NK-92 treated with Interleukin-12 subunit alpha and Interleukin-12 subunit beta, amount 100 ng/mL, for 24 hours (cell line): ENCODE measurements at regions not wholly inside any gene's neighbourhood (a gene's known extent, or its start where the extent isn't known, plus 50 kb on each side); places are given as distances from the start of the nearest gene placed in this dataset.

Experiments used
- DNase-seq: peaks from one replicate; lab custom pipeline; 2025; lab: John Stamatoyannopoulos, UW

DNA sequence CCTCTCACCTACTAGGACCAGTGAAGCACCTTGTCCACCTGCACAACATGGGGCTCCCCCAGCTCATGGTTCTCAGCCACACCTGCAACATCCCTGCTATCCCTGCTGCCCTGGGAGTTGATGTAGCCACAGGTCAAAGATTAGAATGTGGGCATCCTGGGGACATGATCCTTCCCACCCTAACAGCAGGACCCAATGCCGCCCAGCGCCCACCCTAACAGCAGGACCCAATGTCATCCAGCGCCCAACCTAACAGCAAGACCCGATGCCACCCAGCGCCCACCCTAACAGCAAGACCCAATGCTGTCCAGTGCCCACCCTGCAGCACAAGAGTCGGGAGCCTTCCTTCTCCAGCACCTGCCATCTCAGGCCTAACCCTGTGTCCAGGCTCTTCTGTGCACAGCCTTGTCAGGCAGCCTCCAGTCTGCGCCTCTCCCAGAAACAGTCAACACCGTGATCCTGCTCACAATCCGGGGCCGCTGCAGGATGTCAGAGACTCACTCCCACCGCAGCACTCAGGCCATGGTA is 237.3 kb upstream of the SALL3 start:
- no peak for DNase-seq

DNA sequence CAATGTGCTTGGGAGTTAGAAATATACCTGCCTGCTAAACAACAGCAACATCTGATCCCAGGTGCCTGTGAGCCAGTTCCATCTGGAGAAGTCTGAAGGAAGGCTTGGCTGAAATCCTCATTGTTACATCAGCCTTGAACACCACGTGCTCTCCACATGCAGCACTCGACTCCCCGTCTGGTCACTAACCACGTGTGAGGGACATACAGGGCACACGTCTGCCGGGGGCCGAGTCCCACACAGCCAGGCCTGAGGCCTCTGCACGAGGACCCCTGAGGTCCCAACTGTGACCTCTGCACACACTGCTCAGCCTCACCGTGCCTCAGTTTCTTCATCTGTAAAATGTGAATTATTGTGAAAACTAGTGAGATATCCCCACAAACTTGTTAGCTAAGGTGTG is 236.5 kb upstream of the SALL3 start:
- DNase-seq: no peak

GRCh38 chr18:78751664-78752063 is 228.0 kb upstream of the SALL3 start:
- no peak for DNase-seq

- DNase-seq: no peak
Observed at GRCh38 chr18:78753240-78753639, 226.4 kb upstream of the SALL3 start.

GRCh38 chr18:78754311-78755043 is 225.1 kb upstream of the SALL3 start:
- no peak for DNase-seq

DNA sequence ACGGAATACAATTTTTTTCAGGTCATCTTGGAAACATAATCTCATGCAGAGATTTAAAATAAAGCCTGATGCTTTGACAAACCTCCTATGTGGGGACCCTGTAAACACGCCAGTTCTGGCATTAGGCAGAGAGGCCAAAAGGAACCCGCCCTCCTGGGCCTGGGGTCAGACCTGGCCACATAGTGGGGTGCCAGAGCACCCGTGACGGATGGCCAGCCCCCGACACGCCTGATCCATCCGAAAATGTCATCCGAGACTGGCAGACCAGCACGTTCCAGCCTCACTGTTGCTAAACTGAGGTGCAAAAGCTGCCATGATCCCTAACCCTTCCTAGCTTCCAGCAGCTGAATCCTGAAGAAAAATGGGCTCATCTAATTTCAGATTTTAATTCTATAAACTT is 222.6 kb upstream of the SALL3 start:
- no peak for DNase-seq

DNA sequence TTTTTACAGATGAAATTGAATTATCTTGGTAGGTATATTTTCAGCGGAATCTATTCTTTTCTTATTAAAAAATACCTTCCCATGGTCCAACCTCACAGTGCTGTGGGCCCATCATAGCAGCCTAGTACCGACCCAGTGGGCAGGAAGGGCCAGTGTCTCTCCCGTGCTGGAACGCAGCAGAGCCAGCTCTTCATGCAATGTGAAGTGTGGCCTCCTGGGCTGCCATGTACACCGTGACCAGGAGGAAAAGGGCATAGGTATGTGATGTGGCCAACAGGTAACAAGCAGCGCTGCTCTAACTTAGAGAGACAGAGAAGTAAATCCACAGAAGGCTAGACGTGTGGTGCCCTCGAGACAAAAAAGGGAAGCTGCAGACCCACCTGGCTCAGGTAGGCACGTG is 221.1 kb upstream of the SALL3 start:
- DNase-seq: no peak

GRCh38 chr18:78762753-78763152 is 216.9 kb upstream of the SALL3 start:
- DNase-seq: no peak

GRCh38 chr18:78764544-78764943 is 215.1 kb upstream of the SALL3 start:
- DNase-seq: no peak

- no peak for DNase-seq
Observed at GRCh38 chr18:78765142-78765541, 214.5 kb upstream of the SALL3 start.

DNA sequence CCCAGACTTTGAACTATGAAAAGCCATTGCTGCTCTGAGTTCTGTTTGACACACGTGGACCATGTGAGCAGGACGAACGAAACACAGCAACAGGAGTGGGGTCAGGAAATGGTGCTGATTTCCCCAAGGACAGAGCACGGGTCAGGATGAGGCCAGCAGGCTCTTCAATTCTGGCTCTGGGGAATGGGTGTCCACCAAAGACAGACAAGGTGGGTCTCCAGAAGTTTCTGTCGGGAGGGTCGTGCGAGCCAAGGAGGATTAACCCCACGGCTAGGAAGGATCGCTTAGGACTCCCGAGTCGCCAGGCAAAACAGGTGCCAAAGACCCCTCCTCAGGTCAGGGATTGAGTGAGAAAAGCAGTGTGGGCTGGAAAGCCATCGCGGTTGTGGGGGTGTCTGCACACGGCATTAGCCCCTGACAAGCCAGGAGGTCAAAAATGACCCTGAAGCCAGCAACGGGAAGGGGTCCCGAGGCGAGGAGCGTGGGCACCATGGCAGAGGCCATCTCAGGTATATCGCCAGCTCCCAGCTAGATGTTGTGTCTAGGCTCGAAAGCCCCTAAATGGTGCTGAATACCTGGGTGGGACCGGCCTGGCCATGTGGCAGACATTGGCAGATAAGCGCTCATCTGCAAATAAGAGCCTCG is 213.9 kb upstream of the SALL3 start:
- no peak for DNase-seq

- DNase-seq: no peak
Observed at GRCh38 chr18:78766651-78767533, 212.7 kb upstream of the SALL3 start.

DNA sequence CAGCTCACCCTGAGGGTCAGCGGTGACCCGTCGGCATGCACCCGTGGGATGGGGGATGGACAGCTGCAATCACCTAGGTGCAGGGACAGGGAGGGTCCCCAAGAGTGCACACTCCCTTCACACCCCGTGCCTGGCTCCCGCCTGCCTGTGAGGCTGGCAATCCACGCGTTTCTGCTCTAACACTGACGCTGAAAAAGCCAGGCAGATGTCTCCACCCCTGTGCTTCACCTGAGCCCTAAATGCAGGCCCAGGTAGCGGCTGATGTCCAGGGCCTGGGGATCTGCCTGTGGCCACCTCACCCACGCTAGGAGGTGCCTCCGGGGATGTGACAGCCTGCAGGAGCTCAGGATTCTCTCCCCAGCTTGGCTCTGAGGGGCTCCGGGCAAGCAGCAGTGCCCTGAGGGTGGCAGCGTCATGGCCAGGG is 212.0 kb upstream of the SALL3 start:
- DNase-seq: no peak

GRCh38 chr18:78768221-78768620 is 211.4 kb upstream of the SALL3 start:
- DNase-seq: no peak

DNA sequence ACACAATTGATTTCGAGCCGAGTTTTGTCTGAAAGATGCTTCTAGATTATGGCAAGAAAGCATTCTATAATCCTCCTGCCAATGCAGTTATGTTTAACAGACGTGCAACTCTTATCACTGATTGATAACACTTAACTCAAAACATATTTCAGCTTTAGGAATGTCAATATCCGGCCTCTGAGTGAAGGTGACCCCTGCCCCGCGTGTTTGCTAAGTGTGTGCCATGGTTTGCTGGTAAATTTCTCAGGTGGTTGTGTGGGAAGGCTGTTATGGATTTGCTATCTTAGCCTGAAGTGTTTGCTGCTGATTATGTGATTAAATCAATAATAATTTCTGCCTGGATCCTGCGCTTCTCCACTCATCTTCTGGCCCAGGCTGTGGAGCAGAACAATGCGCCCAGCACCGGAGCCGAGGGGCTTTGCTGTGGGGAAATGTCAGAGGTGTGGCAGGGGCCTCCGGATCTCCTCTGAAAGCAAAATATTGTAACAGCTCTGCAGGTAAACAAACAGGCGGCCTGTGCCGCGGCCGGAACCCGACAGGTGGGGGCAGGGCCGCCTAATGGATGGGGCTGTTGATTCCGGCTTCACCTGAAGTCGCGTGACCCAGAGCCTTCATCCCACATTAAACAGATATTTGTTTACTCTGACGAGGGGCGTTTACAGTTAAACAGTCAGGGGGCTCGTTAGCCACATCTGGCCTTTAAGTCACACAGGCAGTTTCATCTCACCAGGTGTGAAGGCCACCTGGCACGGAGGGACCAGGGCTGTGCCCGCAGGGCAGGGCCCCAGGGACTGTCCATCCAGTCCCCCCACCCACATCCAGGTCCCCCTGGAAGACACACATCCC is 210.7 kb upstream of the SALL3 start:
- no peak for DNase-seq

DNA sequence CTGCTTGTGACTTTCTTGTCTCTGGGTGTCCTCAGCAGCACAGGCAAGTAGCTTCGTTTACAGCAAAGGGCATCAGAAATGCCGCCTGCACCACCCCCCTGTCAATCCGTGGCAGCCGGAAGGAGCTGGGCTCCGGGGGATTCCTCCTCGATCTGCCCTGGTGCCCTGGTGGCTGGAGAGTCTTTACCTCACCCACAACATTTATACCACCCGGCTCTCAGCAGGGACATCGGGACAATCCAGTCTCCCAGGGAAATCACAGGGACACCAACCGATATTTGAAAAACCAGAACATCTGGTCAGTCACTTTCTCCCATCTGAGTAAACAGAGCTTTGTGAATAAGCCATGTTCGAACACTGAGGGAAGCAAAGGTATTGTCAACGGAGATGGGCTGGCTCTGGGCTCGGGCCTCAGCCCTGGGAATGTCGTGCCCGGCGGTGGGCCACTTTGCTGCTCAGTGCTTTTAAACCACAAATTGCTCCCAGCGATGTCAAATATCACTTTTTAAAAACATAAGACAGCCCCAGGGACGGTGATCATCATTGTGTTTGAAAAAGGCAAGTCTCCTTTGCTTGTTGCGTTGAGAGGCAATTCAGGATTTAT is 210.0 kb upstream of the SALL3 start:
- no peak for DNase-seq

DNA sequence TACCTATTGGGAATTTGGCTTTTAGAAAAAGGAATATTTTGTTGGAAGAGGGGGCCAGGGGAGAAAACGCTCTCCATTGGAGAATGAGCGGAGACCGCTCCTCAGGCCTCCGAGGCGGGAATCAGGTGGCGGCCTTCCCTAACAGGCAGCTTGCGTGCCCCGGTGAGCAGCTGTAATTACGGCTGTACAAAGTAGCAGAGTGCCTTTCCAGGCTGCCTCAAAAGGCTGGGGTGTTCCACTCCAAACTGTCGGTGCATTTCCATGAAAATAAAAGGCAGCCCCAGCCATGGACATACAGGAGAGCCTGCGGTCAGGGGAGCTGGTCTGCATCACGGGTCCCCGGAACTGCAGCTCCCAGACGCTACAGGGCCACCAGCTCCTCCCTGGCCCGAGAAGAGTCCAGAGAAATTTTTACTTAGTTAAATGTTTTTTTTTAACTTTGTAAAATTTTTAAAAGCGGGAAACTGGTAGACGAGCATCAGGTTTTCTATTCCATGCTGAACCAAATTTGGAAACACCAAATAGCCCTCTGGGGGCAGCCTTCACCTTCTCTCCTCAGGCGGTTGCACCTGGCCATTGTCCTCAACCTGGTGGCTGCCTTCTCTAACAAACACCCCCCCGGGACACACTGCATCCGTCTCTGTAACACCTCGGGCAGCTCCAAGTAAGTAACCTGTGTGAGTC is 209.3 kb upstream of the SALL3 start:
- no peak for DNase-seq

DNA sequence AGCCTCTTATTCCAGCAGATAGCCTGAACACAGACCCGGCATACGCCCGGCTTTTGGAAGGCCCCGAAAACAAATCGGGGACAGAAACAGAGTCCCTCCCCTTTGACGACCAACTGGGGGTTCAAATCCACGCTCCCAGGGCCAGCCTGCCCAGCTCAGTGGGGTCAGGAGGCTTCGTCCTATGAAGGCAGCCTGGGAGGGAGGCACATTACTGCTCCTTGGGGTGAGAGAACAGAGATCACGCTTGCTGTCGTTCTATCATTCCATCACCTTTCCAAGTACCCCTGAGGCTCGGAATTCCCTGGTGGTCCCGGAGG is 208.8 kb upstream of the SALL3 start:
- DNase-seq: no peak

DNA sequence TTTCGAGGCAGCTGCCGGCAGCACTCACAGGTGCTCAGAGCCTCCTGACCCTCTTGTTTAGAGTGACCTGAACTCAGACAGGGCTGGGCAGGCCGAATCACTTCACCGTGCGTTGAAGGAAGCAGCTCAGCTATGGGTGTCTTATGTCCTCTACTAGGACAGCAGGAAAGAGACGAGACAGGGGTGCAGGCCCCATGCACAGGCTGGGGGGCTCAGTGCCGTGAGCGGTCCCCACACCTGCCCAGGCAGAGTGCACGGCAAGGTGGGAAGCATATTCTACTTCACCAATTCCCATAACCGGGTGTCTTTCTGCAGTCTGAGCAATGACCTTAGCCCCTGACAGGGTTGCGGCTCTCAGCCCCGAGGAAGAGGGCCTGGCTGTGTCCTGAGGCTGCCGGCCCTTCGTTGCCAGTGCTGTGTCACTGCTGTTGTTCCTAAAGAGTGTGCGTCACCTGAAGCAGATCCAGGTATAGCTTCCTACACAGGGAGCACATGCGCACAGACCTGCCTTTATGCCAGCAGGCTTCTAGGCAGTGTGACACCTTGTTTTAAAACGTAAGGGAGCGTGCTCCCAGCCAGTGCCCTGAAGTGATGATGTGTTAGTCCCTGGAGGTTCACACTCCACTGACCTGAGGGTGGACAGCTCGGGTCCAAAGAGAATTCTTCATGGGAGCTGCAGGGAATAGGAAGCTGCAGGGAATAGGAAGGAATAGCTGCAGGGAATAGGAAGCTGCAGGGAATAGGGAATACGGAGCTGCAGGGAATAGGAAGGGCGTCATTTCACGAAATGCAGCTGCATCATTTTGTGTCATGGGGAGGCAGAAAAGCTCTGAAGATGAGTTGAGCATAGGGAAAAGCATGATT is 207.9 kb upstream of the SALL3 start:
- no peak for DNase-seq
